Skin epidermis (tissue), 12 donors: ENCODE measurements at regions not wholly inside any gene's neighbourhood (a gene's known extent, or its start where the extent isn't known, plus 50 kb on each side); places are given as distances from the start of the nearest gene placed in this dataset.

Experiments used
- H3K27ac ChIP-seq, 21 experiments: fragments of 200-600 bp; sonication (generic) in 11 of 21; one replicate each; pipeline ENCODE4 v1.5.0; 2020; ENCODE audit warnings: mild to moderate bottlenecking in 3 of 21, inconsistent platforms in 2 of 21, moderate library complexity in 2 of 21
- H3K4me3 ChIP-seq, 7 experiments: fragments of 200-600 bp; sonication (generic) in 2 of 7; one replicate each; pipeline ENCODE4 v1.5.0; 2020; ENCODE audit warnings: inconsistent platforms in 2 of 7, mild to moderate bottlenecking in 2 of 7, moderate library complexity in 1 of 7

DNA sequence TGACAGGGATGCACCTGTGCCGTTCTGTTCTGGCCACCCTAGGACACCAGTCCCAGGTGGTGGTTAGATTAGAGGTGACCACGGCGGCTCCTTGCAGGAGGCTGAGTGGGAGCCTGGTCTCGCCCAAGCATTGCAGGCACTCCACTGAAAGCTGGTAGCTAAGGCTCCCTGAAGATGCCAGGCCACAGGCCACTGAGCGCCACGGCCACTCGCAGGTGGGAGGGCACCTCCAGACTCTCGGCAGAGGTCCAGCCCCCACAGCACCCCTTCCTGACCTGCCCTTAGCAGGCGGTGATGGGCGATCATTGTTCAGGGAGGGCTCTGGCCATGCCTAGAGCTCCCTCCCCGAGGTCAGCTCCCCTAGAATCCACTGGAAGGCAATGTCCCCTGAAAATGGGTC, 1270.2 kb downstream of the BRD1 start:
- H3K4me3 ChIP-seq, result no peak overlapping the region
- H3K27ac ChIP-seq, result no peak overlapping the region

DNA sequence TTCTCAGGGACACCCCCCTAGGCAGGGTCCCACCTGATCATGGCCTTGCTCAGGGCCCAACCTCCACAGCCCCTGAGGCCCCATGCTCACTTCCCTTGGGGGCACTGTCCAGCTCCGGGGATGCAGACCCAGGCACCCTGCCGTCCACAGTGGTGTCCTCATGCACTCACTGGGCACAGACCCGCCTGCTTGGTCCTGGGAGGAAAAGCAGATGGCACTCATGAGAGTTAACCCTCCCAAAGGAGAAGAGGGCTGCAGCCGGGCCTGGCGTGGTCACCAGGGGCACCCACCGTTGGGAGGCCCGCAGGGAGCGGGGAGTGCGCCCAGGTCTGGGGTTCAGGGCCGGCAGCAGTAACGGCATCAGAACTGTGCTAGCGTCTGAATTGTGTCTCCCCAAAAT, 1270.9 kb downstream of the BRD1 start:
- H3K27ac ChIP-seq, result no peak overlapping the region
- no peak overlapping the region for H3K4me3 ChIP-seq

DNA sequence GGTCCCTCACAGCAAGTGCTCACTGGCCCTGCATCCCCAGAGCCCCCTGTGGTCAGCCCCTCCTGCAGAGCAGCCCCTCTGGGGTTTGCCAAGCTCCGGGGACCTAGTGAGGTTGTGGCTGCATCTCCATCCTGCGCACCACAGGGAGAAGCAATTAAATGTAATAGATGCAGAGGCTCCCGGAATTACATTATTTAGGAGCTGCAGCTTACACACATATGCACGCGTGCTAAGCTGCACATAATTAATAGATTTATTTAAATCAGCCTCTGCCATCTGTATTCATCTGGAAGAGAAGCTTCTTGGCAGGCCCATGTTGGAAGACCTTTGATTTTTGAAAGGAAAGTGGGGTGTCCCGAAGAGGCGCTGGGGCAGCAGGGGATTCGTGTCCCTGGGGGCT, 1271.5 kb downstream of the BRD1 start:
- no peak overlapping the region for H3K27ac ChIP-seq

DNA sequence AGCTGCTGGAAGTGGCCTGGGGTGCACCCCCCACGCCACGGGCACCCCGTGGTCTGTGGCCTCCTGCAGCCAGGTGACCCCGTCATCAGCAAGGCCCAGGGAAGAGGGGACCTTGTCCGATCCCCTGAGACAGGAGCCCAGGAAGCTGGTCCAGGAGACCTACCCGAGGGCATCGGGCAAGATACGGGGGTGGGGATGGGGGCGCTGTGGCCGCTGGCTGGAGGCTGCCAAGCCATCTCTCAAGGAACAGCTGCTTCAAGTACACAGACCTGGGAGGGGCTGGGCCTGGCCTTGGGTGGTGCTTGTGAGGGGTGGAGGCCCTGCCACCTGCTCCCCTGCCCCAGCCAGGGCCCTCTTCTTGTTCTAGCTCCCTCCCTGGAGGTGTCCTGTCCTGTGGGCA, 1272.1 kb downstream of the BRD1 start:
- Histone ChIP-seq H3K27ac (no peak overlapping the region), H3K4me3 (no peak overlapping the region)

More for the DNA sequence above, 1271.5 kb downstream of the BRD1 start:
- no peak overlapping the region for H3K4me3 ChIP-seq

DNA sequence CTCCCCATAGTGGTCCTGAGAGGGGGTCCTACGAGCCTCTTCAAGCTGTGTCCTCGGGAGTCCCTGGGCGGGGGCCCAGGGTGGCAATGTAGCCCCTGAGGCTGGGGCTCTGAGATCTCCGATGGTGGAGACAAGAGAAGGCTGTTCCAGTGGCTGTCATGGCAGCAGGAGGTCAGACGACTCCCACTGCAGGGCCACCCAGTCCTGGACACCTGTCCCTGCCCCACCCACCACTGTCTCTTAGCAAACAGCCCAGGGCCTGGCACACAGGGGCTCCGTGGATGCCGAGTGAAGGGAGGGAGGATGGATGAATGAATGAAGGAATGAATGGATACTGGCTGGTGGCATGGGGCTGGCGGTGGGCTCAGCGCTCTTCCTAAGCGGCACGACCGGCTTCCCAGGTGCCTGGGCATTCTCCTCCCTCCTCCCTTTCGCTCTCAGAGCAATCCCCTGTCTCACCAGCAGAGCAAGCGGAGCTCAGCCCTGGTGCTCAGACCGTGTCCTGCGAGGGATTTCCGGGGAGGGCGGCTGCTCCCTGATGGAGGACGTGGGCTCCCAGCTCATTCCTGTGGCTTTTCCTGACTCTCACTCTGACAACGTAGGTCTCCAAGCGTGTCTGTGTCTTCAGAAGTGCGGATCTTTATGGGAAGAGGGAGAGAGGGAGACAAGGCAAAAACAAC, 1272.6 kb downstream of the BRD1 start:
- Histone ChIP-seq H3K27ac (no peak overlapping the region), H3K4me3 (no peak overlapping the region)

DNA sequence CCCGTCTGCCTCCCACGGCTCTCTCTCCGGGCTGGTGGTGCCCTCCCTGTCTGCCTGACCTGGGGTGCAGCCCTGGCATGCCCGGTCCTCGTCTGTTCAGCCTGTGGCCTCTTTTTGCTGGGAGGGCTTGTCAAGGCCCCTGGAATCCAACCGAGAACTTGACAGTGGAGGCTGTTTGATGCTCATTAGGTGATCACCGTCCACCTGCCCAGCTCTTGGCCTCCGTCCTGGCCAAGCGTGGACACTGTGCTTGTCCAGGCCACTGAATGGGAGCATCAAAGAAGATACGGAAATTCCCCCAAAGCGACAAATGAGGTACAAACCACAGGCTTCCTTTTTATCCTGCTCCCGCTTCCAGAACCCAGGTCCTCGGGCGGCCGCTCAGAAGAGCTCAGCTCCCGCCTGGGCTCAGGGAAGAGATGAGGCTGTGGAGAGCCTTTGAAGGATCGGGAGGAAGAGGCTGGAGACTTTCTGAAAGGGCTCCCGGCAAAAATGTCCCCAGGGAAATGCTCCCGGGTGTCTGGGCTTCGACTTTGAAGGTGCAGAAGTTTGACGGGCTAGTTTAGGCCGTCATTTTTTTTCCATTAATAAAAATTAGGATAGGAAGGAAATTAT, 1273.9 kb downstream of the BRD1 start:
- Histone ChIP-seq H3K27ac (no peak overlapping the region), H3K4me3 (no peak overlapping the region)

DNA sequence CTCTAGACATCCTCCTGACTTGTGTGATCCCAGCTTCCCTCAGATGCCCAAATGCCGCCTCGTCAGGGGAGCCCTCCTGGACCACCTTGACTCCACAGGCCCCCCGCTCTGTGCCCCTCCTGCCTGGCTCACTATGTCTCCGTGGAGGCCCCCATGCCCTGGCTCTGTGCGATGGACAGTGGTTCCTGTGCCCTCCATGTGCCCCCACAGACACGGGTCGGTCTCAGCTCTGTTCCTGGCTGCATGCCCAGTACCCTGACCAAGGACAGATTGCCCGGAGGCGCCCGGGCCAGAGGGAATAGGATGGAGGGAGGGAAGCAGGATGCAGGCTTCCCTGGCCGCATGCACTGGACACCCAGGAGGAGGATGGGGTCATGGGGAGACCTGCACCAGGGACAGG, 1274.6 kb downstream of the BRD1 start:
- Histone ChIP-seq H3K4me3 (no peak overlapping the region), H3K27ac (no peak overlapping the region)

DNA sequence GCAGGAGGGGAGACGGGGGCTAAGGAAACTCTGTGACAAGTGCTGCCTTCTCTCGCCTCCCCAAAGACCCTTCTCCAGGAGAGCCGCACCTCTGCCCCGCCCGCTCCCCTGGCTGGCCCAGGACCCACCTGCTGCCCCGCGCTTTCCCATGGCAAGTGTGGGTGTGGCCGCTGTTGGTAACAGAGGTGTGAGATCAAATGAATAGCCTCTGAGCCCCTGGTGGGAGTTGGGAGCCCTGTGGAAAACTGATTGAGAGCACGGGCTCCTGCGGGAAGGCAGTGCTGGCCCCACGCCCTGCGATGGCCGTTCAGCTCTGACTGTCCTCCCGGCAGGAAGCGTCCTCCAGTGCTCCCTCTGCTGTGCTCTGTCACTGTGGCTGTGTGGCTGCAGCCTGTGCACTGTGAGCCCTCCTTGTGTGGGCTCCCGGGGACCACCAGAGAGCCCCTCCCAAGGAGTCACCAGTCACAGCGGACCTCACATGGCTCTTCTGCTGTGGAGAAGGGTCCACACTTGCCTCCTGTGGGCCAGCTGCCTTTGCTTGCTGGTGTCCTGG, 1275.9 kb downstream of the BRD1 start:
- H3K4me3 ChIP-seq, result no peak overlapping the region
- no peak overlapping the region for H3K27ac ChIP-seq

DNA sequence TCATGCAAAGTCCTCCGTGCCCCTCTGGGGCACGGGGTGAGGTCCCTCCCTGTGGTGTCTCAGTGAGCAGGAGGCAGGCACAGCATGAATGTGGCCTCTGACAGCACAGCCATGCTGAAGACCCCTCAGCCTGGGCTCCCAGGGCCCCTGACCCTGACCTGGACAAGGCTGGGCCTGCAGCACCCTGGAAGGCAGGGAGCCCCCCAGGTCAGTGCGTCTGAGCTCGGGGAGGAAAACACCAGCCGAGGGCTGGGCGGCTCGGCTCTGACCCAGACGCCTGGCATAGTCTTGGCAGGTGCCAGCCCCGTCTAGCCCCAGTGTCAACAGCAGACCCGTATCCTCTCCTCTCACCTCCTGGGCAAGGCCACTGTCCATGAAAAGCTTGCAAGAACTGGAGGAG, 1276.6 kb downstream of the BRD1 start:
- Histone ChIP-seq H3K4me3 (no peak overlapping the region), H3K27ac (no peak overlapping the region)

DNA sequence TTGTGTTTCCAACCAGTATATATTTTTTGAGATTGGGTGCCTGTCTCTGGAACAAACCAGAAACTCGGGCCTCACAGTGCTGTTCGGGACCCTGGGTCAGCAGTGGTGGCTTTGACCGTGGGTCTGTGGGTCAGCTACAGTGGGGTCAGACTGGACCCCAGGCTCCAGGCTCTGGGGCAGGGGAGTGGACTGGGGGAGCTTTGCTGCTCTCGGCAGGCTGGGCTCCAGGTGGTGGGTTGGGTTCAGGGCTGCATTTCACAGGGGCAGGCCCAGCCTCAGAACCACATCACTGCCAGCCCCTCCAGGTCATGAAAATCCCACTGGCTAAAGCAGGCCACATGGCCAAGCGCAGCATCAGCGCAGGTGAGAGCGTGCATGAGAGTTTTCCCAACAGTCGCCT, 1279.3 kb downstream of the BRD1 start:
- Histone ChIP-seq H3K27ac (no peak overlapping the region), H3K4me3 (no peak overlapping the region)

DNA sequence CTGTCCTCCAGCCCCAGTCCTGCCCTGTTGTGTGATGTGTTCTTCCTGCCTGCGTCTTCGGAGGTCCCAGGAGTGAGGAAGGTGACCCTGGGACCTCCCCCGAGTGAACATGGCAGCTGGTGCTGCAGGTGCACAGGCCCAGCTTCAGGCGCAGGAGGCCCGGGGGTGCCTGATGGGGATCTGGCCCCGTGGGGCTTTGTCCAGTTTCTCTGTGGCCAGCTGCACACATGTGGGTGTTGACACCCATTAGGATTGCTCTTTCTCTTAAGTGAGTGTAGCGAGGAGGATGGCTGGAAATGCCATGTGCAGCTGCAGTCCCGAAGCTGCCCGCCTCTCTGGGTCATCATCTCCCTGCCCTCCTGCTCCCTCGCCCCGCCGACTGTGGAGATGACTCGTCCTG, 1279.7 kb downstream of the BRD1 start:
- no peak overlapping the region for H3K27ac ChIP-seq
- no peak overlapping the region for H3K4me3 ChIP-seq

DNA sequence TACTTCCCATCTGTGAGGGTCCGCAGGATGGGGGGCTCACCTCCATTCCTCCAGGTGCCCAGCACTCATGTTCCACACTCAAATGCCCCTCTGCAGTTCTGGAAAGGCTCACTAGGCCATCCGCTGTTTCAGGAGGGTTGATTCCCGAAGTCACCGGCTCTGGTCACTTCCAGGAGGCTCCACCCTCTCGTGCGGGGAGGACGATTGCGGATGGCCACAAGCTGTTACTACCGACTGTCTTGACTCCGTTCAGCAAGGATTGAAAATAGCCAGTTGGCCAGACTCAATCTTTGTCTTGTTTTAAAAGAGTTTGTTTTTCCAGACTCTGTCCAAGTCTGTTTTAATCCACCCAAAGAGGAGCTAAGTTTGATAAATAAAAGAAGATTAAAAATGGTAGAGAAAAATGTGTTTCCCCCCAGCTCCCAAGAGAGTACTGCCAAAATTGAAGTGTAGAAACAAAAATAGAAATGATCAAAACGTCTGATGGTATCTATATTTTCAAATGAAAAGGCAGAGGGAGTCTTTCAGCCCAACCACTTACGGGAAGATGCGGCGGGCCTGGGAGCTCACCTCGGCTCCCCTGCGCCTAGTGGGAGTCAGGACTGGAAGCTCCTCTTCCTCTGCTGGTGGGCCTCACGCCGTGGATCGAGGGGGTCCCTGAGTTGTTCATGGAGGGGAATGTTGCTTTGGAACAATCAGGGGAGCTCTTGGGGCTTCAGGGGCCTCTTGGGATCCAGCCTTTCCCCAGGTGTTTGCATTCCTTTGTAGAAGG, 1280.8 kb downstream of the BRD1 start:
- H3K27ac ChIP-seq, result no peak overlapping the region
- H3K4me3 ChIP-seq, result no peak overlapping the region

DNA sequence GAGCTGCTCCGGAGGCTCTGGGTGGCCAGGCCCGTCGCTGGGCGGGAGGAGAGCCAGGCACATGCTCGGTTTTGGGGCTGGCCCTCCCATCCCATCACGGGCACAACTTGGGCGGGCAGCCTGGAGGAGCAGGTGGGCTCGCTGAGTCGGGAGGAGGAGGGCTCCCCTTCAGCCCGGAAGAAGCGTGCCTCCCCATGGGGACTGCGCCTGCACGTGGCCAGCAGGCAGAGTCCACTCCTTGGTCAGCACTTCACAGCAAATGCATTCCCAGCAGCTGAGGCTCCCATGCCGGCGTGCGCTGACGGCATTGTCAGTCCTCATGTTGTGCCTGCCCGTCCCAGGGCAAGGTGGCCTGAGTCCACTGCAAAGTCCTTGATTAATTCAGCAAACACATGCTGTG, 1281.7 kb downstream of the BRD1 start:
- Histone ChIP-seq H3K27ac (no peak overlapping the region), H3K4me3 (no peak overlapping the region)

DNA sequence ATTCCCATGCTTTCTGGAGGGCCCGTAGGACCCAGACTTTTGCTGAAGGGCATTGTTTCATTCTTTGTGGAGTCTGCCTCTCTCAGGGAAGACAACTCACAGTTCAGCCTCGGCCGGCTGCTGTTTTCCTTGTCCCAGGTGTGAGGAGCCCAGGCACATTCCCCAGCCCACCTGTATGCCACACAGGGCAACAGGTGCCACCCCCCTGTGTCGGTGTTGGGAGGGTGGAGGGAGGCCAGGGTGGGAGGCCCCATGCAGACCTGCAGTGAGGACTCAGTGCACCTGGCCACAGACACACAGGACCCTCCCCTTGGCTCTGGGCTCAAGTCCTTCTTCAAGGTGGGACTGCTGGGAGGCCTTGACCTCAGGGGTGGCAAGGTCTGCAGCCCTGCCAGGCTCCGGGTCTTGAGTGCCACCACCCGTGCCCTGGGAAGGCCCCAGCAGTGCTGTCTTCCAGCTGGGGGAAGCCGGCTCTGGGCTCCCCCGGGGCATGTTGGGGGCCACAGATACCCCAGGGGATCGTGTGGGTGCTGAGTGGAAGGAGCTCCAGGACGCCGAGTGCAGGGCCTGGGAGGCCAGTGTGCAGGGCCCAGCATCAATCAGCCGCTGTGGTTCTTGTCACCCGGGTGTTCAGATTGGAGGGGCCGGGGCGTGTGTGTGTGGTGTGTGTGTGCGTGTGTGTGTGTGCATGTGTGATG, 1286.1 kb downstream of the BRD1 start:
- no peak overlapping the region for H3K27ac ChIP-seq
- H3K4me3 ChIP-seq, result no peak overlapping the region

DNA sequence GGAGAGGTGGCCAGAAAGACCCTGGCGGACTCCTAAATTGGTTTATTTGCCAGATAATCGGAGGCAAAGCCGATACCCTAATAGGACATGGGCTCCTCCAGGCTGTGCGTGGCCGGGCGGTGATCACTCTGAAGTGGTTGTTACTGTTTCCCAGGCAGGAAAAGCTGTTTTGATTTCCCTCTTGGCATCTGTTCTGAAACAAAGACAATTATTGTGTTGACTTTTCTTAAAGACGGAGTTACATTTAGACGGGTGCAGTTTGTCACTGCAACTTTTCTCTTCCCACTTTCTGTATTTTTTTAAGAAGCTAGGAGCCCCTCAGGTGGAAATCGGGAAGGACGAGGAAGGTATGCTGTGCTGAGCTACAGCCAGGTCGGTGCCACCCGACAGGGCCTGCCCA, 1288.4 kb downstream of the BRD1 start:
- H3K4me3 ChIP-seq, result no peak overlapping the region

DNA sequence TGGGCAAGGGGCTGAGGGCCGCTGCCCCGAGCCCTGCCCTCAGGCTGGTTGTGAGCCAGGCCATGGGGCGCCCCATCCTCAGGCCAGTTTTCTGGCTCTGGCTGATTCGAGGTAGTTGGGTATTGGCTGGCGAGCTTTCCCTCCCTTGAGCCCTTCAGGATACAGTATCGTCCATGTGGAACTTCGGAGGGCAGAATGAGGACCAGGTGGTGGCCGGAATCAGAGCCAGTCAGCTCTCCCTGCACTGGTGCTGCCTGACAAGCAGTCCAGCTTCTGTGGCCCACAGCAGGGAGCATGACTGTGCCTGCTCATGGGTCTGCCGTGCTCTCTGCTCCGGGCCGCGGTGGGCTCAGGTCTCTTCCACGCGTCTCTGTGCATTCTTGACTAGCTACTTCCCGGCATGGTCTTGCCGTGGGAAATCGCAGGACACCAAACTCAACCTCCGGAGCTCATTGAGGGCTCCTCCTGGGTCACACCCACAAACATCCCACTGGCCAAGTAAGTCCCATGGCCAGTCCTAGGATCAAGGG, 1289.3 kb downstream of the BRD1 start:
- Histone ChIP-seq H3K4me3 (no peak overlapping the region), H3K27ac (no peak overlapping the region)

More for the DNA sequence above, 1288.4 kb downstream of the BRD1 start:
- no peak overlapping the region for H3K27ac ChIP-seq

DNA sequence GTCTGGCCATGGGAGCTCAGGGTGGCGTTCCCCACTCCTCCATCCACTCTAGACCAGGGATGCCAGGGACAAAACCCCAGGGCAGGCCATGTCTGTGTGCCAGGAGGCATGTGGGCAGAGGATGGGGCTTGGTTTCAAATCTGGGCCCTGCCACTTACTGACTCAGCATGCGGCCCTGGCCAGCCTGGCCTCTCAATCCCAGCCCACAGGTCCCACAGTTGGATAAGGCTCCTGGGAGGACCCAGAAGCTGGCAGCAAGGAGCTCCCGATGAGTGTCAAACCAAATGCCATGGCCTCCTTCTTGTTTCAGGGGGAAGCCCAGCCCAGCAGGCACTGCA, 1290.4 kb downstream of the BRD1 start:
- Histone ChIP-seq H3K27ac (peak overlapping the region in 2 of 21 experiments; percentile 5 to 41), H3K4me3 (no peak overlapping the region)

DNA sequence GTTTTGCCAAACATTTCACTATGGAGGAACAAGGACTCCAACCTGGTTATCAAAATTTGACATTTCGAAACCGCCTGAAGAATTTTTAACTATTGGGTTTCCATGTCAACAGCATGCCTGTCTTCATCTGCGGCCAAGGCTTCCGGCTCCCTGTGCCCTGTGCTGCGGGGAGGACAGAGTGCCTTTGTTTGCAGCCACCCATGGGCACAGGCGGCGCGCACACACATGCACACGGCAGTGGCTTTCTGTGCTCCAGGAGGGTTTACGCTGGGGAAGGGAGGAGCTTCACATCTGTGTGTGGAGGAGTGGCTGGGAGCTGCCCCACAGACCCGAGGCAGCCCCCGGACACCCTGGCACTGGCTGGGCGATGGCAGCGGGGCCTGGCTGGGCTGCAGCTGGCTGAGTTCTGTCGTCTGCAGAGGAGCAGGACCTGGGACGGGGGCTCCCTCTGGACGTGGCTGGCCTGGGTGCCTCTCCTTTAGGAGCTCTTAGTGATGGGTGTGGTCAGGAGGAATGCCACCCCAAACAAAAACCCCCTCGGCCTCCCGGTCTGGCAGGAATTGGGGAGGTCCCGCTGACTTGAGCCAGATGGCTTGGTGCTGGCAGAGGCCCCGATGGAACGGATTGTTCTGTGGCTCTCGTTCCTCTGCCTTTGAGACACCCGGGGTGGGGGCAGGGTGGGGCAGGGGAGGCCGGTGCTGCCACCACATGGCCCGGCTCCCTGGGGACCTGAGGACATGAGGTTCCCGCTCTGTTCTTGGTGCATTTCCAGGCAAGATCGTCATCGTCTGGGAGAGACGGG, 1290.9 kb downstream of the BRD1 start:
- Histone ChIP-seq H3K27ac (peak overlapping the region in 2 of 21 experiments; percentile 19 to 41), H3K4me3 (no peak overlapping the region)

DNA sequence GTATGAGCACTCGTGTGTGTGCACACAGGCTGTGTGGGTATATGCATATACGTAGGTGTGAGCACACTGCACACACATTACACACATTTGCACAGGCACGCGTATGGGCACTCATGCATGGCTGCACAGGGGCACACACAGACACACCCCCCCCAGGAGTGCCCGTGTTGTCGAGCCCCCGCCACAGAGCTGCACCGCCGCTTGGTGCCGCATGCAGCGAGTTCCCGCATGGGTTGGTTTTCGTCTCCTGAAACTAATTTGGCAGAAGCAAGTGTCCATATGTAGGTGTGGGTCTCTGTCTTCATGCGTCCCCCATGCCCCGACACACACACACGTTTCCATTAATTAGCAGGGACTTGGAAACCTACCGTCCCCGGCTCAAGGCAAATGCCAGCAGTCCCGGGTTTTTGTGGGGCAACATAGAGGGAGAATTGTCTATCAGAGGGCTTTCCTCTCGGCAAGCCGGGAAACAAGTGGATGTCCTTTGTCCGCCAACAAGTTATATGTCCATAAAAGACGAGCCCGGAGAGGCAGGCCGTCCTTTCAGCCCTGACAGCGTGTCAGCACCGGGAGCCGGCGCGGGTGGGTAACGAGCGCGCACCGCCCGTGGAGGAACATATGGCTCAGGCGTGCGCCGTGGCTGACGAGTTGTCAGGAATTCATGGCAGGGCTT, 1291.7 kb downstream of the BRD1 start:
- no peak overlapping the region for H3K27ac ChIP-seq
- no peak overlapping the region for H3K4me3 ChIP-seq
